Chondrocyte (in vitro differentiated cells): ENCODE measurements at regions not wholly inside any gene's neighbourhood (a gene's known extent, or its start where the extent isn't known, plus 50 kb on each side); places are given as distances from the start of the nearest gene placed in this dataset.
"Not testable (repeated sequence)": the region's sequence is repeated elsewhere in the genome, so short reads cannot be mapped to it uniquely, and the experiment has no call there.

Experiments
- DNase-seq: peaks from one replicate; pipeline ENCODE4 v3.0.0; 2021; ENCODE audit warnings: mixed read lengths, low spot score
- H3K27ac Mint-ChIP-seq: one replicate; pipeline ENCODE4 v1.8.0; 2021; ENCODE audit warnings: mild to moderate bottlenecking, moderate library complexity, mixed read lengths; ENCODE audit not compliant: unreplicated experiment
- H3K27me3 Mint-ChIP-seq: 2 replicates; pipeline ENCODE4 v1.8.0; 2021; ENCODE audit warnings: low read depth, mixed read lengths
- H3K36me3 Mint-ChIP-seq: 2 replicates; pipeline ENCODE4 v1.8.0; 2021; ENCODE audit warnings: low read depth, mixed read lengths
- H3K4me1 Mint-ChIP-seq: 2 replicates; pipeline ENCODE4 v1.8.0; 2021; ENCODE audit warnings: low read depth, mild to moderate bottlenecking, mixed read lengths
- H3K4me3 Mint-ChIP-seq: one replicate; pipeline ENCODE4 v1.8.0; 2021; ENCODE audit warnings: mild to moderate bottlenecking, moderate library complexity, mixed read lengths; ENCODE audit not compliant: unreplicated experiment
- H3K9me3 Mint-ChIP-seq: 2 replicates; pipeline ENCODE4 v1.8.0; 2021; ENCODE audit warnings: low read depth, mixed read lengths
- TF ChIP-seq, protein P1 (sequence below): fragments of 200-600 bp; sonication (generic); IDR thresholded peaks from 2 replicates; pipeline ENCODE4 v1.5.0; 2021; ENCODE audit warnings: antibody characterized with exemption, mild to moderate bottlenecking, moderate library complexity

DNA sequence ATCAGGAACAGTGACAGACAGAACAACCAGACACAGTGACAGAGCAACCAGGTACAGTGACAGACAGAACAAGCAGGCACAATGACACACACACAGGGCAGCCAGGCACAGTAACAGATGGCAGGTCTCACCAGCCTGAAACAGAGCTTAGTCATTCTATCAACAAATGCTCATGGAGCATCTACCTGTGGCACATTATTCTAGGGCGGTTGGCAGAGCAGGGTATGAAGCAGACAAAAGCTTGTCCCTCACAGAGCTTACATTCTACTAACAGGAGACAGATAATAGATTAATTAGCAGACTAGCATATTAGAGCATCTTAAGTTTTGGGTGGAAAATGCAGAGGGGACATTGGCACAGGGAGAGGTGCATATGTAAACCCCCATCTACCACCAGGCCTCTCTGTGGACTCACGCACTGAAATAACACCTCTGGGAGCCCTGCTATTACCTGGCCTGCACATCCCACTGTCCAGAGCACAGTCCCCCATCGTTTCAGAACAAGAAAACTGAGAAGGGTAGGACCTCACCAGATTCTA is 64.1 kb upstream of the RAB6C start:
- peaks cover 8% of the 10 kb centered on the region for H3K36me3 Mint-ChIP-seq
- H3K4me1 Mint-ChIP-seq: no peaks in the 10 kb centered on the region
- no peak overlapping the region for H3K4me3 Mint-ChIP-seq
- no peak for DNase-seq
- H3K27me3 Mint-ChIP-seq: peaks cover 24% of the 10 kb centered on the region
- no peak overlapping the region for H3K27ac Mint-ChIP-seq
- H3K9me3 Mint-ChIP-seq: peaks cover 32% of the 10 kb centered on the region
- TF ChIP-seq, protein P1, sequence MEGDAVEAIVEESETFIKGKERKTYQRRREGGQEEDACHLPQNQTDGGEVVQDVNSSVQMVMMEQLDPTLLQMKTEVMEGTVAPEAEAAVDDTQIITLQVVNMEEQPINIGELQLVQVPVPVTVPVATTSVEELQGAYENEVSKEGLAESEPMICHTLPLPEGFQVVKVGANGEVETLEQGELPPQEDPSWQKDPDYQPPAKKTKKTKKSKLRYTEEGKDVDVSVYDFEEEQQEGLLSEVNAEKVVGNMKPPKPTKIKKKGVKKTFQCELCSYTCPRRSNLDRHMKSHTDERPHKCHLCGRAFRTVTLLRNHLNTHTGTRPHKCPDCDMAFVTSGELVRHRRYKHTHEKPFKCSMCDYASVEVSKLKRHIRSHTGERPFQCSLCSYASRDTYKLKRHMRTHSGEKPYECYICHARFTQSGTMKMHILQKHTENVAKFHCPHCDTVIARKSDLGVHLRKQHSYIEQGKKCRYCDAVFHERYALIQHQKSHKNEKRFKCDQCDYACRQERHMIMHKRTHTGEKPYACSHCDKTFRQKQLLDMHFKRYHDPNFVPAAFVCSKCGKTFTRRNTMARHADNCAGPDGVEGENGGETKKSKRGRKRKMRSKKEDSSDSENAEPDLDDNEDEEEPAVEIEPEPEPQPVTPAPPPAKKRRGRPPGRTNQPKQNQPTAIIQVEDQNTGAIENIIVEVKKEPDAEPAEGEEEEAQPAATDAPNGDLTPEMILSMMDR: no peak

DNA sequence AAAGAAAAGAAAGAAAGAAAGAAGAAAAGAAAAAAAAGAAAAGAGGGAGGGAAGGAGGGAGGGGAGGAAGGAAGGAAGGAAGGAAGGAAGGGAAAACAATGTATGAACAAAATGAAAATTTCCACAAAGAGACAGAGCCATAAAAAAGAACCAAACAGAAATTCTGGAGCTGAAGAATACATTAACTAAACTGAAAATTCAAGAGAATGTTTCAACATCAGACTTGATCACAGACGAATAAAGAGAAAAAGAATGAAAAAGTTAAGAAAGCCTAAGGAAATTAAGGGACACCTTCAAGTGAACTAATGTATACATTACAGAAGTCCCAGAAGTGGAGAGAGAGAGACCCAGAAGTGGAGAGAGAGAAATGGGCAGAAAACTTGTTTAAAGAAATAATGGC is 60.9 kb upstream of the RAB6C start:
- H3K4me1 Mint-ChIP-seq: peaks cover 4% of the 10 kb centered on the region
- H3K27me3 Mint-ChIP-seq: peaks cover 40% of the 10 kb centered on the region
- no peak overlapping the region for H3K27ac Mint-ChIP-seq
- DNase-seq: no peak
- peaks cover 8% of the 10 kb centered on the region for H3K36me3 Mint-ChIP-seq
- no peak overlapping the region for H3K4me3 Mint-ChIP-seq
- peaks cover 34% of the 10 kb centered on the region for H3K9me3 Mint-ChIP-seq
- TF ChIP-seq, protein P1: no peak

DNA sequence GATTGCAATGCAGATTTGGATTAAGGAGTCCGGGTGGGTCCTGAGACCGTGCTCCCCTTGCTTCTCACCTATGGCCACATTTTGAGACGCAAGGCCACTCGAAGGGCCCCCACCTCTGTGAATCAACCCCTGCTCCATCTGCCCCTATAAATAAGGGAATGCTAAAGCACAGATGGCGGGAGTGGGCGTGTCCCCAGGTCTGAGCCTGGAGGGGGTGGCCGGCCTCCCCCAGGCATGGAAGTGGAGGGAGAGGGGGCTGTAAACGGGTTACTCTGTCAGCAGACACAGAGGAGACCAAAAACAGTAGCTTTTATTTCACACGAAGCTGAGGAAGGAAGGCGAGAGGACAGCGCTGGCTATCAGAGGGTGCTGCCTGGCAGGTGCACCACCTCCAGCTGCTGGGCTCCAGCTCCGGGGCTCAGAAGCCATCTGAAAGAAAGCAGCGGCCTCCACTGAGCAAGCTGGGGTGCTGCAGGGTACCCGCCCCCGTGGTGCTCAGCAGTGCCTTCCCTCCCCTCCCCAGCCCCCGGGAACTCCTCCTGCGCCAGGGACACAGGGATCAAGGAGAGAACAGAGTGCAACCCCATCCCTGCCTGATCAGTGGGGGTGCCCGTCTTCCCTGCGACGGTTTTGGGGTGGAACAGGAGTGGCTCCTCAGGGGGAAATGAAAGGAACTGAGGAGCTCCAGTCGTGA is 56.7 kb upstream of the RAB6C start:
- peaks cover 8% of the 10 kb centered on the region for H3K36me3 Mint-ChIP-seq
- TF ChIP-seq, protein P1: no peak
- no peak overlapping the region for H3K4me3 Mint-ChIP-seq
- H3K4me1 Mint-ChIP-seq: peaks cover 8% of the 10 kb centered on the region
- H3K27ac Mint-ChIP-seq: no peak overlapping the region
- no peak for DNase-seq
- H3K27me3 Mint-ChIP-seq: peaks cover 28% of the 10 kb centered on the region
- H3K9me3 Mint-ChIP-seq: peaks cover 28% of the 10 kb centered on the region

DNA sequence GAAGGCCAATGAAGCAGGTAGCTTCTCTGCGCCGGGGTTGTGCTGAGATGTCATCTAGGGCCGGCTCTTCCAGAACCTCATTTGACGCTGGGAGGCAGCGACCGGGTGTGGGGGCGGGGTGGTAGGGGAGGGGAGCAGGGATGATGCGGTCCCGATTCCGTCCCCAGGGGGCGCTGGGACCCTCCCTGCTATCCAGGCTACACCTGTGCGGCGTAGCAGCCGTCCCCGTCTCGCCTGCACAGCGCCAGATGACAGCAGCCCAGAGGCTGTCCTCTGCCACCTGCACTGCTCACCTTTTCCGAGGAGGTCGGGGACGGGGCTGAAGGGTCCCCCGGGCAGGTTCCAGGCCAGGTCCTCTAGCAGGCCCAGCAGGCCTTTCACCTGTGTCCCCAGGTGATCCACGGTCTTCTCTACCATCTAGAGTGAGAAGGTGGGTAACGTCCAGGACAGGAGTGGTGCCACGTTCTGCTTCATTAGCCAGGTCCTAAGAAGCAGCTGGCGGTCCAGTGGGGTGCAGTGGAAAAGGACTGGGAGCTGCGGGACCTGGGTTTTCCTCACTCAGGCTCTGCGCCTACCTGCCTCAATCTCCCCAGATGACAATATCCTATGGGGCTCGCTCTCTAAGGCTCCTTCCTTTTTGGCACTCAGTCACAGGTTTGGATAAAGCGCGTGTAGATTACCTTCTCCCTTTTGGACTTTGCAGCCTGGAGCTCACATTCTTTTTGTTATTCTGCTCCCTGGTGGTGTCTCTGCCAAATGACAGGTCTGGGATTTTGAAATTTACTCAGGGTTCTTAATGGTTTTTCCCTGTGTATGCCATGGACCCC is 56.0 kb upstream of the RAB6C start:
- no peak overlapping the region for H3K27ac Mint-ChIP-seq
- peak overlapping the region; percentile 1 for H3K4me3 Mint-ChIP-seq
- H3K36me3 Mint-ChIP-seq: peaks cover 6% of the 10 kb centered on the region
- H3K4me1 Mint-ChIP-seq: peaks cover 8% of the 10 kb centered on the region
- TF ChIP-seq, protein P1: peak; percentile 79
- peaks cover 20% of the 10 kb centered on the region for H3K9me3 Mint-ChIP-seq
- peaks cover 28% of the 10 kb centered on the region for H3K27me3 Mint-ChIP-seq
- DNase-seq: no peak

DNA sequence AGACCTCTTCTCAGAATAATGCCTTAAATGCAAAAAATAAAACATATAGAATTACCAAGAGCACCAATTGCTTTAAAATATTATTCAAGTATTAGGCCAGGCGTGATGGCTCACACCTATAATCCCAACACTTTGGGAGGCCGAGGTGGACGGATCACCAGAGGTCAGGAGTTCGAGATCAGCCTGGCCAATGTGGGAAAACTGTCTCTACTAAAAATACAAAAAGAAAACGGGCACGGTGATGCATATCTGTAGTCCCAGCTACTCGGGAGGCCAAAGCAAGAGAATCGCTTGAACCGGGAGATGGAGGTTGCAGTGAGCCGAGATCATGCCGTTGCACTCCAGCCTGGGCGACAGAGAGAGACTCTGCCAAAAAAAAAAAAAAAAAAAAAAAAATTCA is 55.4 kb upstream of the RAB6C start:
- not testable (repeated sequence) for H3K36me3 Mint-ChIP-seq, H3K4me3 Mint-ChIP-seq, H3K27ac Mint-ChIP-seq, DNase-seq, H3K4me1 Mint-ChIP-seq
- Mint-ChIP-seq H3K27me3 (peaks cover 26% of the 10 kb centered on the region), H3K9me3 (peaks cover 15% of the 10 kb centered on the region)
- TF ChIP-seq, protein P1: peak; percentile 9
